DND-41 (cell line): ENCODE measurements at regions not wholly inside any gene's neighbourhood (a gene's known extent, or its start where the extent isn't known, plus 50 kb on each side); places are given as distances from the start of the nearest gene placed in this dataset.

Experiments used
- CTCF ChIP-seq: IDR thresholded peaks from 2 replicates; pipeline ENCODE4 v1.5.1; 2012; ENCODE audit warnings: borderline replicate concordance, low read length, moderate library complexity, mild to moderate bottlenecking; ENCODE audit not compliant: poor library complexity, severe bottlenecking; ENCODE audit errors: extremely low read depth
- EZH2 ChIP-seq: IDR thresholded peaks from 3 replicates; pipeline ENCODE4 v1.6.1; 2012; ENCODE audit warnings: borderline replicate concordance, low read depth, mild to moderate bottlenecking, moderate library complexity, low read length, inconsistent platforms; ENCODE audit not compliant: severe bottlenecking

- TF ChIP-seq CTCF: no peak
- no peak for TF ChIP-seq EZH2
These were observed 71.0 kb upstream of the CYP1B1 start for GRCh38 chr2:38146907-38147307.
